ENCODE measurements at regions not wholly inside any gene's neighbourhood (a gene's known extent, or its start where the extent isn't known, plus 50 kb on each side); places are given as distances from the start of the nearest gene placed in this dataset.

DNA sequence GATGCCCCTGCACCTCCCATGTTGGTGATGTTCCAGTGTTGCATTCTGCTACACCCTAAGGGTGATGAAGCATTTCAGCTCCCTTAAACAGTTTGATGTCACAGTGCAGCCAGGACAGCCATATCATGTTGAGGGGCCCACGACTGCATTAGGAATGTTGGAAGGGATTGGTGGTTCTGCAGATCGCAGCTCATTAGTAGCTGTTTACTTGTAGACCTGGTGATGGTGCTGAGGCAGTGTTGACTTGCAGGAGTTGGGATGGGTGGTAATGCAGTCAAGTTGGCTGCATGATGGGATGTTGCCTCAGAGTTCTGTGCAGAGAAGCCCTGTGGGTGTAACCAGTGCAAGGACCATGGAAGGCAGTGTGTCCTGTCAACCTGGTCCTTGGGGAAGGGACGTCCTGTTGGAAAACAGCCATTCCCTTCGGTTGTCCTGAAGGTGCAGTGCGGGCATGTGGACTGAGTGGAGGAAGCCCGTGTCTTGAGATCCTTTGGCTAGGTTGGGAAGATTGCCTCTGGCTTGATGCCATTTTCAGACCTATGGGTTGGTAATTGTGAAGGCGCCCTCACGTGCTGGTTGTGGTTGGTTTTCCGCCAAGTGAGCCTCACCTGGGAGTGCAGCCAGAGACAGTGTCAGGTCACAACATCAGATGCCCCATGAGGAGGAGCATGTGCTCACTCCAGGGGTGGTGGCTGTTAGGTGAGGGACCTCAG is 100.7 kb downstream of the SNRPN start:
- TF ChIP-seq, protein P1, sequence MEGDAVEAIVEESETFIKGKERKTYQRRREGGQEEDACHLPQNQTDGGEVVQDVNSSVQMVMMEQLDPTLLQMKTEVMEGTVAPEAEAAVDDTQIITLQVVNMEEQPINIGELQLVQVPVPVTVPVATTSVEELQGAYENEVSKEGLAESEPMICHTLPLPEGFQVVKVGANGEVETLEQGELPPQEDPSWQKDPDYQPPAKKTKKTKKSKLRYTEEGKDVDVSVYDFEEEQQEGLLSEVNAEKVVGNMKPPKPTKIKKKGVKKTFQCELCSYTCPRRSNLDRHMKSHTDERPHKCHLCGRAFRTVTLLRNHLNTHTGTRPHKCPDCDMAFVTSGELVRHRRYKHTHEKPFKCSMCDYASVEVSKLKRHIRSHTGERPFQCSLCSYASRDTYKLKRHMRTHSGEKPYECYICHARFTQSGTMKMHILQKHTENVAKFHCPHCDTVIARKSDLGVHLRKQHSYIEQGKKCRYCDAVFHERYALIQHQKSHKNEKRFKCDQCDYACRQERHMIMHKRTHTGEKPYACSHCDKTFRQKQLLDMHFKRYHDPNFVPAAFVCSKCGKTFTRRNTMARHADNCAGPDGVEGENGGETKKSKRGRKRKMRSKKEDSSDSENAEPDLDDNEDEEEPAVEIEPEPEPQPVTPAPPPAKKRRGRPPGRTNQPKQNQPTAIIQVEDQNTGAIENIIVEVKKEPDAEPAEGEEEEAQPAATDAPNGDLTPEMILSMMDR (IDR thresholded peaks at IDR 0.05; ENCODE audit: low read depth, low read length): no peak
- TF ChIP-seq POLR2A (IDR thresholded peaks at IDR 0.05; ENCODE audit: extremely low read depth, insufficient read length): no peak

Data from NB4 (cell line).